NOMO-1 (cell line): ENCODE measurements at regions not wholly inside any gene's neighbourhood (a gene's known extent, or its start where the extent isn't known, plus 50 kb on each side); places are given as distances from the start of the nearest gene placed in this dataset.
"Not testable (repeated sequence)": the region's sequence is repeated elsewhere in the genome, so short reads cannot be mapped to it uniquely, and the experiment has no call there.

Experiments used
- DNase-seq, 2 experiments: peaks; one replicate each; lab custom pipeline; 2025; ENCODE audit not compliant: unreplicated experiment in 2 of 2; lab: John Stamatoyannopoulos, UW

GRCh38 chr4:148893095-148893494 lies 450.9 kb upstream of the NR3C2 start:
- no peak for DNase-seq

GRCh38 chr4:148883891-148884290 lies 441.7 kb upstream of the NR3C2 start:
- DNase-seq, result no peak

GRCh38 chr4:148883435-148883834 lies 441.2 kb upstream of the NR3C2 start:
- no peak for DNase-seq

GRCh38 chr4:148881860-148882643 lies 439.8 kb upstream of the NR3C2 start:
- DNase-seq, result no peak

- DNase-seq, result no peak
Measured at GRCh38 chr4:148874331-148874730, 432.1 kb upstream of the NR3C2 start.

GRCh38 chr4:148868191-148868590 lies 426.0 kb upstream of the NR3C2 start:
- no peak for DNase-seq

GRCh38 chr4:148866666-148867065 lies 424.5 kb upstream of the NR3C2 start:
- no peak for DNase-seq

- no peak for DNase-seq
Measured at GRCh38 chr4:148857973-148858534, 415.8 kb upstream of the NR3C2 start.

- DNase-seq, result no peak
Measured at GRCh38 chr4:148857239-148857972, 415.2 kb upstream of the NR3C2 start.

GRCh38 chr4:148854203-148854602 lies 412.0 kb upstream of the NR3C2 start:
- DNase-seq, result no peak

- no peak for DNase-seq
Measured at GRCh38 chr4:148852092-148852699, 410.0 kb upstream of the NR3C2 start.

GRCh38 chr4:148850257-148850995 lies 408.2 kb upstream of the NR3C2 start:
- DNase-seq, result no peak

GRCh38 chr4:148849581-148849980 lies 407.4 kb upstream of the NR3C2 start:
- DNase-seq, result no peak

- DNase-seq, result no peak
Measured at GRCh38 chr4:148847544-148848255, 405.5 kb upstream of the NR3C2 start.

- DNase-seq, result no peak
Measured at GRCh38 chr4:148845609-148846008, 403.4 kb upstream of the NR3C2 start.

GRCh38 chr4:148843625-148844024 lies 401.4 kb upstream of the NR3C2 start:
- no peak for DNase-seq

- no peak for DNase-seq
Measured at GRCh38 chr4:148842843-148843242, 400.6 kb upstream of the NR3C2 start.

- not testable (repeated sequence) for DNase-seq
Measured at GRCh38 chr4:148837571-148837970, 395.4 kb upstream of the NR3C2 start.

GRCh38 chr4:148834804-148835631 lies 392.8 kb upstream of the NR3C2 start:
- peak; percentile 43 to 73 for DNase-seq
